Neural cell (in vitro differentiated cells): ENCODE measurements at regions not wholly inside any gene's neighbourhood (a gene's known extent, or its start where the extent isn't known, plus 50 kb on each side); places are given as distances from the start of the nearest gene placed in this dataset.

Experiments used
- H2AFZ ChIP-seq: fragments of 200-600, 300-800 bp; sonication (generic), shearing (Covaris generic); 2 replicates; pipeline ENCODE4 v1.6.0; 2014; ENCODE audit warnings: low read depth, mild to moderate bottlenecking, antibody characterized with exemption, low read length, moderate library complexity
- H3F3A ChIP-seq: fragments of 200-600 bp; shearing (Covaris generic); 2 replicates; pipeline ENCODE4 v1.6.1; 2016; ENCODE audit warnings: mild to moderate bottlenecking, moderate library complexity, mixed read lengths, antibody characterized with exemption, low read length; ENCODE audit not compliant: insufficient read depth, poor library complexity, severe bottlenecking
- H3K27ac ChIP-seq: fragments of 200-600, 300-800 bp; sonication (generic), shearing (Covaris generic); 2 replicates; pipeline ENCODE4 v1.5.1; 2014; ENCODE audit warnings: mild to moderate bottlenecking, low read length, moderate library complexity
- H3K27me3 ChIP-seq: fragments of 300-800, 200-600 bp; sonication (generic), shearing (Covaris generic); 2 replicates; pipeline ENCODE4 v1.6.0; 2014; ENCODE audit warnings: mild to moderate bottlenecking, low read depth, low read length, moderate library complexity; ENCODE audit not compliant: insufficient read depth
- H3K36me3 ChIP-seq: fragments of 300-800, 200-600 bp; sonication (generic), shearing (Covaris generic); 2 replicates; pipeline ENCODE4 v1.5.1; 2014; ENCODE audit warnings: mild to moderate bottlenecking, antibody characterized with exemption, low read length, moderate library complexity; ENCODE audit not compliant: insufficient read depth
- H3K4me2 ChIP-seq: fragments of 300-800, 200-600 bp; sonication (generic), shearing (Covaris generic); 2 replicates; pipeline ENCODE4 v1.6.0; 2014; ENCODE audit warnings: mild to moderate bottlenecking, low read length
- H3K4me3 ChIP-seq: fragments of 300-800, 200-600 bp; sonication (generic), shearing (Covaris generic); 2 replicates; pipeline ENCODE4 v1.5.1; 2014; ENCODE audit warnings: mild to moderate bottlenecking, low read length, moderate library complexity
- H3K79me2 ChIP-seq: fragments of 200-600 bp; shearing (Covaris generic); replicated peaks from 2 replicates; pipeline ENCODE4 v1.6.0; 2014; ENCODE audit warnings: mild to moderate bottlenecking, low read length, moderate library complexity; ENCODE audit not compliant: insufficient read depth
- H3K9ac ChIP-seq: fragments of 300-800, 200-600 bp; sonication (generic), shearing (Covaris generic); 2 replicates; pipeline ENCODE4 v1.6.1; 2016; ENCODE audit warnings: mild to moderate bottlenecking, low read length, mixed read lengths
- H3K9me2 ChIP-seq: fragments of 200-600 bp; shearing (Covaris generic); 2 replicates; pipeline ENCODE4 v1.6.1; 2016; ENCODE audit warnings: mild to moderate bottlenecking, low read length, mixed read lengths; ENCODE audit not compliant: insufficient read depth
- H3K9me3 ChIP-seq: fragments of 200-600, 300-800 bp; sonication (generic), shearing (Covaris generic); 2 replicates; pipeline ENCODE4 v1.6.1; 2016; ENCODE audit warnings: mild to moderate bottlenecking, mixed run types, low read length, moderate library complexity, mixed read lengths
- H4K20me1 ChIP-seq: fragments of 200-600 bp; shearing (Covaris generic); 2 replicates; pipeline ENCODE4 v1.6.1; 2016; ENCODE audit warnings: mild to moderate bottlenecking, mixed run types; ENCODE audit not compliant: insufficient read depth
- CTCF ChIP-seq: fragments of 450-650 bp; IDR thresholded peaks from 2 replicates; pipeline ENCODE4 v1.5.1; 2014; ENCODE audit warnings: antibody characterized with exemption, mild to moderate bottlenecking, moderate library complexity; ENCODE audit not compliant: poor library complexity, severe bottlenecking
- EP300 ChIP-seq: fragments of 450-650 bp; conservative IDR thresholded peaks from 2 replicates; pipeline ENCODE4 v1.6.1; 2014; ENCODE audit warnings: antibody characterized with exemption, mild to moderate bottlenecking, moderate library complexity; ENCODE audit not compliant: poor library complexity, severe bottlenecking
- EZH2 ChIP-seq: fragments of 200-600, 300-800 bp; shearing (Covaris generic), sonication (generic); IDR thresholded peaks from 2 replicates; pipeline ENCODE4 v1.6.1; 2014; ENCODE audit warnings: antibody characterized with exemption, low read length, borderline replicate concordance, mild to moderate bottlenecking; ENCODE audit not compliant: insufficient read depth, poor library complexity, severe bottlenecking
- MXI1 ChIP-seq: fragments of 450-650 bp; conservative IDR thresholded peaks from 2 replicates; pipeline ENCODE4 v1.6.1; 2014; ENCODE audit warnings: antibody characterized with exemption, mild to moderate bottlenecking; ENCODE audit not compliant: poor library complexity, severe bottlenecking
- POLR2AphosphoS5 ChIP-seq: IDR thresholded peaks from 2 replicates; pipeline ENCODE4 v1.6.1; 2012
- RAD21 ChIP-seq: fragments of 450-650 bp; conservative IDR thresholded peaks from 2 replicates; pipeline ENCODE4 v1.6.1; 2014; ENCODE audit warnings: antibody characterized with exemption, mild to moderate bottlenecking, moderate library complexity
- REST ChIP-seq: IDR thresholded peaks from 2 replicates; pipeline ENCODE4 v1.6.1; 2012; ENCODE audit warnings: borderline replicate concordance
- SMC3 ChIP-seq: fragments of 450-650 bp; conservative IDR thresholded peaks from 2 replicates; pipeline ENCODE4 v1.6.1; 2014; ENCODE audit warnings: antibody characterized with exemption, mild to moderate bottlenecking, moderate library complexity; ENCODE audit not compliant: poor library complexity
- TAF1 ChIP-seq: IDR thresholded peaks from 2 replicates; pipeline ENCODE4 v1.6.1; 2012; ENCODE audit warnings: low read depth

GRCh38 chr10:43753397-43754061 lies 104.8 kb upstream of the ZNF32 start:
- no peaks in the 10 kb centered on the region for H3K27me3 ChIP-seq
- no peaks in the 10 kb centered on the region for H3F3A ChIP-seq
- H4K20me1 ChIP-seq = no peaks in the 10 kb centered on the region
- no peaks in the 10 kb centered on the region for H3K36me3 ChIP-seq
- no peak overlapping the region for H3K4me3 ChIP-seq
- H3K9ac ChIP-seq = no peak overlapping the region
- H2AFZ ChIP-seq = no peak overlapping the region
- H3K27ac ChIP-seq = no peak overlapping the region
- no peaks in the 10 kb centered on the region for H3K79me2 ChIP-seq
- no peaks in the 10 kb centered on the region for H3K9me2 ChIP-seq
- no peak overlapping the region for H3K4me2 ChIP-seq
- TF ChIP-seq TAF1 (no peak), EZH2 (no peak), REST (no peak), EP300 (no peak), CTCF (no peak), MXI1 (no peak), SMC3 (no peak), RAD21 (no peak), POLR2AphosphoS5 (no peak)
- no peaks in the 10 kb centered on the region for H3K9me3 ChIP-seq

GRCh38 chr10:43752682-43753081 lies 104.0 kb upstream of the ZNF32 start:
- H3K27me3 ChIP-seq = no peaks in the 10 kb centered on the region
- no peak overlapping the region for H3K4me3 ChIP-seq
- H3F3A ChIP-seq = no peaks in the 10 kb centered on the region
- no peak for TF ChIP-seq MXI1
- no peak for TF ChIP-seq RAD21
- TF ChIP-seq CTCF = no peak
- no peak for TF ChIP-seq EP300
- TF ChIP-seq EZH2 = no peak
- TF ChIP-seq TAF1 = no peak
- no peak for TF ChIP-seq POLR2AphosphoS5
- TF ChIP-seq REST = no peak
- TF ChIP-seq SMC3 = no peak
- no peaks in the 10 kb centered on the region for H3K9me3 ChIP-seq
- H3K9me2 ChIP-seq = no peaks in the 10 kb centered on the region
- no peaks in the 10 kb centered on the region for H3K79me2 ChIP-seq
- H3K9ac ChIP-seq = no peak overlapping the region
- no peaks in the 10 kb centered on the region for H3K36me3 ChIP-seq
- H2AFZ ChIP-seq = no peak overlapping the region
- no peak overlapping the region for H3K4me2 ChIP-seq
- no peaks in the 10 kb centered on the region for H4K20me1 ChIP-seq
- H3K27ac ChIP-seq = no peak overlapping the region
